Activated CD8-positive, alpha-beta memory T cell treated with anti-CD3 and anti-CD28 coated beads, Interleukin-2, amount 50 U/mL, for 4 hours (primary cell): ENCODE measurements at regions not wholly inside any gene's neighbourhood (a gene's known extent, or its start where the extent isn't known, plus 50 kb on each side); places are given as distances from the start of the nearest gene placed in this dataset.
"Not testable (repeated sequence)": the region's sequence is repeated elsewhere in the genome, so short reads cannot be mapped to it uniquely, and the experiment has no call there.

Experiments used
- DNase-seq: peaks from one replicate; pipeline ENCODE4 v3.0.0-alpha.2; 2020

- no peak for DNase-seq
Observed at GRCh38 chr6:131336596-131336995, 201.3 kb downstream of the AKAP7 start.

- not testable (repeated sequence) for DNase-seq
Observed at GRCh38 chr6:131346896-131347295, 211.6 kb downstream of the AKAP7 start.

GRCh38 chr6:131348572-131348971 lies 213.3 kb downstream of the AKAP7 start:
- DNase-seq = no peak

GRCh38 chr6:131349199-131349598 lies 213.9 kb downstream of the AKAP7 start:
- DNase-seq = no peak

GRCh38 chr6:131353106-131353505 lies 217.8 kb downstream of the AKAP7 start:
- DNase-seq = no peak

GRCh38 chr6:131353876-131354275 lies 218.6 kb downstream of the AKAP7 start:
- DNase-seq = no peak

GRCh38 chr6:131354356-131354755 lies 218.7 kb upstream of the ARG1 start:
- no peak for DNase-seq

GRCh38 chr6:131356161-131356560 lies 216.9 kb upstream of the ARG1 start:
- DNase-seq = no peak

- DNase-seq = no peak
Observed at GRCh38 chr6:131357501-131357900, 215.5 kb upstream of the ARG1 start.

GRCh38 chr6:131362070-131362469 lies 211.0 kb upstream of the ARG1 start:
- no peak for DNase-seq

GRCh38 chr6:131362696-131363095 lies 210.3 kb upstream of the ARG1 start:
- no peak for DNase-seq

- no peak for DNase-seq
Observed at GRCh38 chr6:131363947-131364834, 208.8 kb upstream of the ARG1 start.

GRCh38 chr6:131366223-131366622 lies 206.8 kb upstream of the ARG1 start:
- DNase-seq = no peak

- no peak for DNase-seq
Observed at GRCh38 chr6:131367206-131367873, 205.7 kb upstream of the ARG1 start.

GRCh38 chr6:131368198-131368911 lies 204.7 kb upstream of the ARG1 start:
- no peak for DNase-seq

- DNase-seq = no peak
Observed at GRCh38 chr6:131372535-131372934, 200.5 kb upstream of the ARG1 start.

- no peak for DNase-seq
Observed at GRCh38 chr6:131377112-131377705, 195.8 kb upstream of the ARG1 start.

- no peak for DNase-seq
Observed at GRCh38 chr6:131378874-131379273, 194.2 kb upstream of the ARG1 start.

GRCh38 chr6:131379948-131380347 lies 193.1 kb upstream of the ARG1 start:
- no peak for DNase-seq

GRCh38 chr6:131381052-131381708 lies 191.8 kb upstream of the ARG1 start:
- no peak for DNase-seq

- DNase-seq = no peak
Observed at GRCh38 chr6:131381709-131382093, 191.3 kb upstream of the ARG1 start.

- no peak for DNase-seq
Observed at GRCh38 chr6:131382631-131383030, 190.4 kb upstream of the ARG1 start.
